K562 (cell line): ENCODE measurements at regions not wholly inside any gene's neighbourhood (a gene's known extent, or its start where the extent isn't known, plus 50 kb on each side); places are given as distances from the start of the nearest gene placed in this dataset.

Source experiments
- ATAC-seq: fragments of 200-7000 bp; cut with Tn5 transposase; 3 replicates; pipeline ENCODE4 v1.9.1; 2020; ENCODE audit warnings: moderate library complexity
- BruUV-seq: library from RNA; stranded (reverse); fragments of 400-500 nt; replicated peaks from 2 replicates; lab custom pipeline; 2021; lab: Mats Ljungman, UMichigan
- CTCF ChIA-PET: fragments of 300-600 bp; formaldehyde crosslinking; extraction: SDS; loops from one replicate; lab custom pipeline; 2021; ENCODE audit warnings: low intra/inter-chr PET ratio; lab: Yijun Ruan, JAX
- POLR2A ChIA-PET: fragments of 300-600, 350-650 bp; sonication (Branson Sonifier 250); formaldehyde crosslinking; extraction: SDS; loops from one replicate; lab custom pipeline; 2021; ENCODE audit warnings: antibody characterized with exemption, inconsistent platforms; lab: Yijun Ruan, JAX
- DNase-seq, 4 experiments: peaks; one replicate each; pipeline versions ENCODE4 v3.0.0 to v3.0.0-alpha.2; 2011 to 2018; ENCODE audit warnings: low spot score in 3 of 4, mixed read lengths in 3 of 4; ENCODE audit errors: extremely low read depth in 1 of 4
- FAIRE-seq: peaks from 2 replicates; lab custom pipeline; 2011; peaks lifted over from hg19 to GRCh38; lab: Jason Lieb, UNC
- H2AFZ ChIP-seq: 2 replicates; pipeline ENCODE4 v1.6.0; 2011; ENCODE audit warnings: low read depth, low read length, control low read depth, inconsistent platforms
- H3K27ac ChIP-seq: fragments of 200-600 bp; 3 replicates; pipeline ENCODE4 v1.8.0; 2011; ENCODE audit warnings: low read depth, mild to moderate bottlenecking, control low read depth, inconsistent platforms, low read length, moderate library complexity, mixed read lengths; ENCODE audit errors: extremely low read depth
- H3K27me3 ChIP-seq, 2 experiments: fragments of 300-600 bp in 1 of 2; 2 replicates in 1 of 2; 3 replicates in 1 of 2; pipeline versions ENCODE4 v1.6.0 to v1.8.0; 2011; ENCODE audit warnings: inconsistent platforms in 2 of 2, low read length in 2 of 2, mild to moderate bottlenecking in 1 of 2, mixed read lengths in 1 of 2, moderate library complexity in 1 of 2; ENCODE audit not compliant: control insufficient read depth in 2 of 2, insufficient read depth in 2 of 2
- H3K36me3 ChIP-seq: fragments of 300-600 bp; 3 replicates; pipeline ENCODE4 v1.8.0; 2011; ENCODE audit warnings: mild to moderate bottlenecking, low read length, inconsistent platforms; ENCODE audit not compliant: control insufficient read depth, insufficient read depth
- H3K4me1 ChIP-seq, 2 experiments: fragments of 200-600 bp in 1 of 2; replicated peaks in 1 of 2; 2 replicates in 1 of 2; 3 replicates in 1 of 2; pipeline versions ENCODE4 v1.5.1 to v1.8.0; 2011; ENCODE audit warnings: inconsistent platforms in 2 of 2, low read length in 2 of 2, mild to moderate bottlenecking in 1 of 2, mixed read lengths in 1 of 2, moderate library complexity in 1 of 2; ENCODE audit not compliant: control insufficient read depth in 2 of 2, insufficient read depth in 2 of 2
- H3K4me2 ChIP-seq: 2 replicates; pipeline ENCODE4 v1.6.1; 2011; ENCODE audit warnings: low read length, control low read depth, inconsistent platforms, mixed read lengths; ENCODE audit not compliant: insufficient read depth
- H3K4me3 ChIP-seq: fragments of 200-600 bp; sonication (generic), shearing (Covaris generic); 2 replicates; pipeline ENCODE4 v1.5.1; 2016; ENCODE audit warnings: control low read depth, inconsistent platforms
- H3K79me2 ChIP-seq: fragments of 200-600 bp; 3 replicates; pipeline ENCODE4 v1.8.0; 2011; ENCODE audit warnings: low read length, inconsistent platforms; ENCODE audit not compliant: control insufficient read depth, insufficient read depth
- H3K9ac ChIP-seq, 2 experiments: 2 replicates each; pipeline versions ENCODE4 v1.6.0 to v1.6.1; 2011; ENCODE audit warnings: low read depth in 2 of 2, low read length in 2 of 2, control low read depth in 1 of 2, inconsistent platforms in 1 of 2, mild to moderate bottlenecking in 1 of 2, mixed read lengths in 1 of 2; ENCODE audit not compliant: insufficient read depth in 1 of 2
- H3K9me1 ChIP-seq: one replicate; pipeline ENCODE4 v1.6.0; 2011; ENCODE audit warnings: inconsistent platforms, mild to moderate bottlenecking, low read length, moderate library complexity; ENCODE audit not compliant: control insufficient read depth, insufficient read depth
- H3K9me3 ChIP-seq: replicated peaks from 2 replicates; pipeline ENCODE4 v1.5.1; 2011; ENCODE audit warnings: low read depth, low read length, inconsistent platforms; ENCODE audit not compliant: control insufficient read depth, insufficient read depth
- H4K20me1 ChIP-seq: replicated peaks from 2 replicates; pipeline ENCODE4 v1.6.1; 2011; ENCODE audit warnings: low read length, inconsistent platforms, mixed read lengths; ENCODE audit not compliant: control insufficient read depth, insufficient read depth
- KDM2B ChIP-seq: fragments of 250-450 bp; sonication (Bioruptor Pico); IDR thresholded peaks from 2 replicates; pipeline ENCODE4 v1.8.0; 2021; ENCODE audit warnings: mild to moderate bottlenecking, moderate library complexity
- MEIS2 ChIP-seq: fragments of 450-650 bp; IDR thresholded peaks from 2 replicates; pipeline ENCODE4 v1.6.1; 2014; ENCODE audit warnings: mild to moderate bottlenecking; ENCODE audit not compliant: partially characterized antibody
- TCF7 ChIP-seq: sonication (generic); IDR thresholded peaks from 2 replicates; pipeline ENCODE4 v1.6.1; 2016; ENCODE audit warnings: antibody characterized with exemption, borderline replicate concordance
- WGBS: fragments of 100-300 bp; shearing (Covaris generic); methylation state at CpG from one replicate; pipeline ENCODE4 v1.1.6; 2016; ENCODE audit warnings: low coverage, mixed read lengths; ENCODE audit not compliant: insufficient coverage; ENCODE audit errors: missing lambda C conversion rate; 5-methylcytosine and 5-hydroxymethylcytosine counted together
- in situ Hi-C: fragments of 300-500 bp; cut with MboI; formaldehyde crosslinking; loops from 4 replicates; pipeline ENCODE4 v1.15.0; 2018; ENCODE audit warnings: inconsistent platforms, mixed read lengths
- intact Hi-C: fragments of 100-400 bp; cut with micrococcal nuclease; formaldehyde crosslinking; loops from 2 replicates; pipeline ENCODE4 v1.14.2; 2022
- TF ChIP-seq, protein P1 (sequence below), 3 experiments: IDR thresholded peaks in 2 of 3; conservative IDR thresholded peaks in 1 of 3; 2 replicates each; pipeline ENCODE4 v1.5.1; 2011 to 2012; ENCODE audit warnings: low read length in 3 of 3, mild to moderate bottlenecking in 3 of 3, control low read depth in 2 of 3, improper control_type of control experiment in 1 of 3, inconsistent platforms in 1 of 3, low read depth in 1 of 3, mixed read lengths in 1 of 3, moderate library complexity in 1 of 3; ENCODE audit not compliant: insufficient read depth in 2 of 3

DNA sequence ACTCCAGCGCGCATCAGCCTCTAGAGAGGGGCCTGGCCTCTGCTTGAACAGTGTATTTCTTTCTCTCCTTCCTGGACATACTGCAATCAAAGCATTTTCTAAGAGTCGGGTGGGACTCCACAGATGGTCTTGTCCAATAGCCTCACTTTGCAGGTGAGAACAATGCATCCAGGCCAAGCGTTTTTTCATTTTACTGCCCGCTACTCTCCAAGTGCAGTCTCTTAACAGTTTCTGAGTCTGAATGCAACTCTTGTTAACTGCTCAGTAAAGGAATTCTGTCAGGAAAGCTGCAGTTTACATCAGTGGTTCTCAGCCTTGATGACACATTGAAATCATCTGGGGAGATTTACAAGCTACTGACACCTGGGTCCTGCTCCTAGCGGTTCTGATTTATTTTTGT, 57.0 kb downstream of the IRF2BPL start:
- no TSS peak for BruUV-seq
- H3K4me1 ChIP-seq: peaks cover 0 to 3% of the 10 kb centered on the region in 2 experiments; a peak in 2 of 5 replicates
- no peaks in the 10 kb centered on the region for H3K9me1 ChIP-seq
- no peak for ATAC-seq
- no peak overlapping the region for H3K27ac ChIP-seq
- TF ChIP-seq KDM2B (CRISPR knock-in tag) (no peak), TCF7 (no peak), MEIS2 (peak; percentile 37)
- TF ChIP-seq, protein P1, sequence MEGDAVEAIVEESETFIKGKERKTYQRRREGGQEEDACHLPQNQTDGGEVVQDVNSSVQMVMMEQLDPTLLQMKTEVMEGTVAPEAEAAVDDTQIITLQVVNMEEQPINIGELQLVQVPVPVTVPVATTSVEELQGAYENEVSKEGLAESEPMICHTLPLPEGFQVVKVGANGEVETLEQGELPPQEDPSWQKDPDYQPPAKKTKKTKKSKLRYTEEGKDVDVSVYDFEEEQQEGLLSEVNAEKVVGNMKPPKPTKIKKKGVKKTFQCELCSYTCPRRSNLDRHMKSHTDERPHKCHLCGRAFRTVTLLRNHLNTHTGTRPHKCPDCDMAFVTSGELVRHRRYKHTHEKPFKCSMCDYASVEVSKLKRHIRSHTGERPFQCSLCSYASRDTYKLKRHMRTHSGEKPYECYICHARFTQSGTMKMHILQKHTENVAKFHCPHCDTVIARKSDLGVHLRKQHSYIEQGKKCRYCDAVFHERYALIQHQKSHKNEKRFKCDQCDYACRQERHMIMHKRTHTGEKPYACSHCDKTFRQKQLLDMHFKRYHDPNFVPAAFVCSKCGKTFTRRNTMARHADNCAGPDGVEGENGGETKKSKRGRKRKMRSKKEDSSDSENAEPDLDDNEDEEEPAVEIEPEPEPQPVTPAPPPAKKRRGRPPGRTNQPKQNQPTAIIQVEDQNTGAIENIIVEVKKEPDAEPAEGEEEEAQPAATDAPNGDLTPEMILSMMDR (IDR thresholded peaks at IDR 0.05 in 2 of 3, conservative IDR thresholded peaks at IDR 0.05 in 1 of 3; ENCODE audit: insufficient read depth in 2 of 3, low read depth in 1 of 3, low read length in 3 of 3): no peak
- in situ Hi-C loops: no loop called here
- no peaks in the 10 kb centered on the region for H3K27me3 ChIP-seq
- no peaks in the 10 kb centered on the region for H3K79me2 ChIP-seq
- H3K9ac ChIP-seq: no peak overlapping the region
- ChIA-PET CTCF (interaction anchor here (0.7 kb wide), 1 partner anchor 228 kb away, joined by 3 read pairs; no protein-coding TSS in a partner anchor), POLR2A (interaction anchor here (1.6 kb wide), 1 partner anchor 10 kb away, joined by 4 read pairs; no protein-coding TSS in a partner anchor)
- peak overlapping the region; percentile 59; the same call in 1 of the 2 replicates for H2AFZ ChIP-seq
- H3K4me2 ChIP-seq: no peak overlapping the region
- H3K9me3 ChIP-seq: no peaks in the 10 kb centered on the region
- 33% methylated on average over 4 of the region's 6 CpGs for WGBS
- no peaks in the 10 kb centered on the region for H3K36me3 ChIP-seq
- no peak for DNase-seq
- no peak for FAIRE-seq
- H4K20me1 ChIP-seq: no peaks in the 10 kb centered on the region
- intact Hi-C loops: no loop called here
- H3K4me3 ChIP-seq: no peak overlapping the region
